HepG2 (cell line): ENCODE measurements at regions not wholly inside any gene's neighbourhood (a gene's known extent, or its start where the extent isn't known, plus 50 kb on each side); places are given as distances from the start of the nearest gene placed in this dataset.

ENCODE experiments used
- ATAC-seq: fragments of 200-7000 bp; cut with Tn5 transposase; 3 replicates; pipeline ENCODE4 v1.9.1; 2020; ENCODE audit warnings: mild to moderate bottlenecking, moderate library complexity
- BruUV-seq: library from RNA; stranded (reverse); fragments of 400-500 nt; replicated peaks from 2 replicates; lab custom pipeline; 2021; lab: Mats Ljungman, UMichigan
- CTCF ChIA-PET: fragments of 300-600 bp; formaldehyde crosslinking; extraction: SDS; loops from one replicate; lab custom pipeline; 2021; ENCODE audit warnings: low total read pairs, inconsistent platforms, low intra/inter-chr PET ratio; lab: Yijun Ruan, JAX
- POLR2A ChIA-PET: fragments of 350-600 bp; sonication (Branson Sonifier 250); formaldehyde crosslinking; loops from one replicate; lab custom pipeline; 2020; ENCODE audit warnings: antibody characterized with exemption, inconsistent platforms; lab: Yijun Ruan, JAX
- DNase-seq: peaks from one replicate; pipeline ENCODE4 v3.0.0-alpha.2; 2015; ENCODE audit warnings: low spot score
- FAIRE-seq: peaks from 3 replicates; lab custom pipeline; 2011; peaks lifted over from hg19 to GRCh38; lab: Jason Lieb, UNC
- H2AFZ ChIP-seq: one replicate; pipeline ENCODE4 v1.6.1; 2011; ENCODE audit warnings: low read length, inconsistent platforms
- H3K27ac ChIP-seq: fragments of 300-600 bp; 3 replicates; pipeline ENCODE4 v1.8.0; 2011; ENCODE audit warnings: mixed run types, mild to moderate bottlenecking, mixed read lengths, low read length, inconsistent platforms; ENCODE audit not compliant: insufficient read depth; ENCODE audit errors: extremely low read length
- H3K27me3 ChIP-seq, 2 experiments: fragments of 200-600 bp in 1 of 2; 2 replicates in 1 of 2; 3 replicates in 1 of 2; pipeline versions ENCODE4 v1.6.0 to v1.8.0; 2011; ENCODE audit warnings: low read length in 2 of 2, mild to moderate bottlenecking in 2 of 2, moderate library complexity in 2 of 2, inconsistent platforms in 1 of 2; ENCODE audit not compliant: insufficient read depth in 2 of 2, control insufficient read depth in 1 of 2
- H3K36me3 ChIP-seq, 2 experiments: fragments of 200-600 bp in 1 of 2; replicated peaks in 1 of 2; 2 replicates in 1 of 2; 3 replicates in 1 of 2; pipeline versions ENCODE4 v1.5.1 to v1.8.0; 2011; ENCODE audit warnings: low read length in 2 of 2, inconsistent platforms in 1 of 2; ENCODE audit not compliant: insufficient read depth in 2 of 2, control insufficient read depth in 1 of 2
- H3K4me1 ChIP-seq: 2 replicates; pipeline ENCODE4 v1.5.1; 2012; ENCODE audit warnings: low read length, inconsistent platforms; ENCODE audit not compliant: insufficient read depth
- H3K4me2 ChIP-seq: 2 replicates; pipeline ENCODE4 v1.6.0; 2011; ENCODE audit warnings: low read depth, low read length, inconsistent platforms
- H3K4me3 ChIP-seq, 3 experiments: fragments of 200-600 bp in 1 of 3; sonication (generic), shearing (Covaris generic) in 1 of 3; replicated peaks in 1 of 3; 2 replicates each; pipeline ENCODE4 v1.5.1; 2011 to 2016; ENCODE audit warnings: low read length in 3 of 3, inconsistent platforms in 2 of 3, low read depth in 2 of 3, mild to moderate bottlenecking in 2 of 3, control low read depth in 1 of 3, mixed read lengths in 1 of 3; ENCODE audit not compliant: insufficient read depth in 1 of 3
- H3K79me2 ChIP-seq: one replicate; pipeline ENCODE4 v1.6.1; 2011; ENCODE audit warnings: low read length, inconsistent platforms; ENCODE audit not compliant: insufficient read depth
- H3K9ac ChIP-seq: 2 replicates; pipeline ENCODE4 v1.6.0; 2011; ENCODE audit warnings: mild to moderate bottlenecking, low read depth, low read length, inconsistent platforms; ENCODE audit not compliant: insufficient read depth
- H3K9me3 ChIP-seq: 2 replicates; pipeline ENCODE4 v1.5.1; 2012; ENCODE audit warnings: mild to moderate bottlenecking, low read length
- H4K20me1 ChIP-seq: 2 replicates; pipeline ENCODE4 v1.6.0; 2011; ENCODE audit warnings: inconsistent platforms, mild to moderate bottlenecking, low read length, moderate library complexity; ENCODE audit not compliant: insufficient read depth
- ESRRA ChIP-seq: sonication (generic); formaldehyde crosslinking; IDR thresholded peaks from 2 replicates; pipeline ENCODE4 v1.5.1; 2020; ENCODE audit warnings: mild to moderate bottlenecking, low read depth, missing genetic modification reagents
- FOXA1 ChIP-seq, 2 experiments: fragments of 450-650 bp in 1 of 2; sonication (generic) in 1 of 2; formaldehyde crosslinking in 1 of 2; IDR thresholded peaks; 2 replicates each; pipeline versions ENCODE4 v1.4.0 to v1.6.1; 2016 to 2020; ENCODE audit warnings: missing genetic modification reagents in 1 of 2
- FOXP1 ChIP-seq, 2 experiments: fragments of 450-650 bp in 1 of 2; IDR thresholded peaks; 2 replicates each; pipeline ENCODE4 v1.6.1; 2017 to 2018; ENCODE audit warnings: antibody characterized with exemption in 1 of 2
- IKZF4 ChIP-seq: sonication (generic); formaldehyde crosslinking; IDR thresholded peaks from 2 replicates; pipeline ENCODE4 v1.5.1; 2020; ENCODE audit warnings: borderline replicate concordance, mild to moderate bottlenecking, low read depth, missing genetic modification reagents; ENCODE audit errors: not compliant biosample characterization
- NFE2 ChIP-seq: sonication (generic); formaldehyde crosslinking; IDR thresholded peaks from 2 replicates; pipeline ENCODE4 v1.4.0; 2020; ENCODE audit warnings: missing genetic modification reagents
- SNAPC2 ChIP-seq: sonication (generic); formaldehyde crosslinking; IDR thresholded peaks from 2 replicates; pipeline ENCODE4 v1.8.1; 2022; ENCODE audit warnings: mild to moderate bottlenecking, missing genetic modification reagents
- ZNF430 ChIP-seq: sonication (generic); formaldehyde crosslinking; IDR thresholded peaks from 2 replicates; pipeline ENCODE4 v1.9.0; 2021; ENCODE audit warnings: mild to moderate bottlenecking, missing genetic modification reagents
- ZNF432 ChIP-seq: sonication (generic); formaldehyde crosslinking; IDR thresholded peaks from 2 replicates; pipeline ENCODE4 v1.5.0; 2020; ENCODE audit warnings: missing genetic modification reagents, mild to moderate bottlenecking, borderline replicate concordance
- ZNF557 ChIP-seq: sonication (generic); formaldehyde crosslinking; IDR thresholded peaks from 2 replicates; pipeline ENCODE4 v1.4.0; 2020; ENCODE audit warnings: missing genetic modification reagents
- ZNF577 ChIP-seq: sonication (generic); formaldehyde crosslinking; IDR thresholded peaks from 2 replicates; pipeline ENCODE4 v1.4.0; 2020; ENCODE audit warnings: mild to moderate bottlenecking, low read depth, missing genetic modification reagents, borderline replicate concordance
- ZNF598 ChIP-seq: sonication (generic); formaldehyde crosslinking; IDR thresholded peaks from 2 replicates; pipeline ENCODE4 v1.5.1; 2020; ENCODE audit warnings: mild to moderate bottlenecking, missing genetic modification reagents, borderline replicate concordance
- ZNF660 ChIP-seq: sonication (generic); formaldehyde crosslinking; IDR thresholded peaks from 2 replicates; pipeline ENCODE4 v1.5.1; 2020; ENCODE audit warnings: mild to moderate bottlenecking, low read depth, missing genetic modification reagents, borderline replicate concordance
- ZNF775 ChIP-seq: sonication (generic); formaldehyde crosslinking; IDR thresholded peaks from 2 replicates; pipeline ENCODE4 v1.4.0; 2020; ENCODE audit warnings: missing genetic modification reagents, mild to moderate bottlenecking, moderate library complexity, borderline replicate concordance
- in situ Hi-C: cut with HindIII; loops from 2 replicates; pipeline ENCODE4 v1.10.0; 2017; ENCODE audit warnings: low pct_unique_long_range_greater_than_20kb; ENCODE audit not compliant: extremely low pct_ligation_motif_present
- intact Hi-C: fragments of 100-400 bp; cut with micrococcal nuclease; formaldehyde crosslinking; loops from one replicate; pipeline ENCODE4 v1.10.0; 2022; ENCODE audit not compliant: unreplicated experiment

DNA sequence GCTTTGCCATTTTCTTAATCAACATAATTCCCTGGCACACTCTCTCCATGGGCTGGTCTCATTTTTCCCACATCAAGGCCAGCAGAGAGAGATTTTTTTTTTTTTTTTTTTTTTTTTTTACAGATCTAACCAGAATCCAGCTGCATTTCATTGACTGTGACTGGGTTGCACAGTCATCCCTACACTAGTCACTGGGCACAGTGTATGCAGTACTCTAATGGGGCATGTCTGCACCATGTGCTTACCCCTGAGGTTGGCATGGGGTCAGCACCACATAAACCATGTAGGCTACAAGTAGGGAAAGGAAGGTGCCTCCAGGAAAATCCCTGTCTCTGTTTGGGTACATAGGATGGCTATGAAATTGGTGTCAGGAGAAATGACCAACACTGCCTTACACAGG is 64.1 kb upstream of the LRP8 start:
- intact Hi-C loops: no loop called here
- Histone ChIP-seq H3K27me3 (peaks cover 0 to 29% of the 10 kb centered on the region in 2 experiments; a peak in 3 of 5 replicates), H3K4me2 (no peak overlapping the region), H4K20me1 (no peaks in the 10 kb centered on the region)
- BruUV-seq: no TSS peak
- no peak for FAIRE-seq
- no peak for TF ChIP-seq ESRRA (CRISPR knock-in tag)
- TF ChIP-seq FOXP1 (IDR thresholded peaks at IDR 0.05): no peak
- no peak for TF ChIP-seq FOXP1 (CRISPR knock-in tag; IDR thresholded peaks at IDR 0.05)
- TF ChIP-seq ZNF660: no peak
- no peak for TF ChIP-seq ZNF577 (CRISPR knock-in tag)
- TF ChIP-seq ZNF598 (CRISPR knock-in tag): no peak
- TF ChIP-seq FOXA1 (IDR thresholded peaks at IDR 0.05): no peak
- TF ChIP-seq FOXA1 (CRISPR knock-in tag; IDR thresholded peaks at IDR 0.05): no peak
- no peak for TF ChIP-seq NFE2 (CRISPR knock-in tag)
- no peak for TF ChIP-seq SNAPC2 (CRISPR knock-in tag)
- no peak for TF ChIP-seq ZNF432 (CRISPR knock-in tag)
- no peak for TF ChIP-seq ZNF775
- no peak for TF ChIP-seq ZNF430 (CRISPR knock-in tag)
- no peak for TF ChIP-seq IKZF4
- no peak for TF ChIP-seq ZNF557 (CRISPR knock-in tag)
- TF ChIP-seq, all 625 proteins: peak for 0
- H2AFZ ChIP-seq: no peak overlapping the region
- H3K27ac ChIP-seq: no peak overlapping the region
- POLR2A ChIA-PET: no interaction called here
- H3K36me3 ChIP-seq: no peaks in the 10 kb centered on the region
- no peak overlapping the region for H3K4me3 ChIP-seq
- H3K4me1 ChIP-seq: no peaks in the 10 kb centered on the region
- CTCF ChIA-PET: interaction anchor here (3.6 kb wide), 1 partner anchor 114 kb away, joined by 47 read pairs; no protein-coding TSS in a partner anchor
- in situ Hi-C loops: loop anchor here (5.0 kb wide), 1 partner anchor 115 kb away; no protein-coding TSS in a partner anchor
- H3K79me2 ChIP-seq: no peaks in the 10 kb centered on the region
- H3K9ac ChIP-seq: no peak overlapping the region
- no peak for ATAC-seq
- DNase-seq: no peak
- no peaks in the 10 kb centered on the region for H3K9me3 ChIP-seq
